ENCODE measurements at regions not wholly inside any gene's neighbourhood (a gene's known extent, or its start where the extent isn't known, plus 50 kb on each side); places are given as distances from the start of the nearest gene placed in this dataset.

GRCh38 chr4:159555873-159556272 is 453.0 kb downstream of the RAPGEF2 start:
- no TSS peak for BruUV-seq (replicated peaks)
- in situ Hi-C loops (cut with HindIII; ENCODE audit: low pct_unique_long_range_greater_than_20kb, low sequenced_read_pairs), result no loop called here
- no peak overlapping the region for H3K4me3 ChIP-seq (ENCODE audit: low read depth in 2 of 2, low read length in 2 of 2)
- POLR2A ChIA-PET, result no interaction called here
- DNase-seq (ENCODE audit: low read depth, low spot score) (no peak), ATAC-seq (no peak)
- CTCF ChIA-PET, result no interaction called here
- intact Hi-C loops (cut with micrococcal nuclease; ENCODE audit: unreplicated experiment), result no loop called here
- no peaks in the 10 kb centered on the region for H3K9me3 ChIP-seq (ENCODE audit: control insufficient read depth, insufficient read depth, low read depth, low read length)
- no peaks in the 10 kb centered on the region for H3K36me3 ChIP-seq (ENCODE audit: control insufficient read depth, insufficient read depth, low read length)
- H3K27me3 ChIP-seq (ENCODE audit: control insufficient read depth, insufficient read depth, low read length), result no peaks in the 10 kb centered on the region
- no peak overlapping the region for H3K27ac ChIP-seq (ENCODE audit: low read length)
- H3K4me1 ChIP-seq (ENCODE audit: control insufficient read depth, insufficient read depth, low read length), result no peaks in the 10 kb centered on the region
- TF ChIP-seq POLR2AphosphoS5 (IDR thresholded peaks at IDR 0.05; ENCODE audit: low read depth, low read length), result no peak
- no peak for TF ChIP-seq CTCF (IDR thresholded peaks at IDR 0.05)
- TF ChIP-seq, protein P1, sequence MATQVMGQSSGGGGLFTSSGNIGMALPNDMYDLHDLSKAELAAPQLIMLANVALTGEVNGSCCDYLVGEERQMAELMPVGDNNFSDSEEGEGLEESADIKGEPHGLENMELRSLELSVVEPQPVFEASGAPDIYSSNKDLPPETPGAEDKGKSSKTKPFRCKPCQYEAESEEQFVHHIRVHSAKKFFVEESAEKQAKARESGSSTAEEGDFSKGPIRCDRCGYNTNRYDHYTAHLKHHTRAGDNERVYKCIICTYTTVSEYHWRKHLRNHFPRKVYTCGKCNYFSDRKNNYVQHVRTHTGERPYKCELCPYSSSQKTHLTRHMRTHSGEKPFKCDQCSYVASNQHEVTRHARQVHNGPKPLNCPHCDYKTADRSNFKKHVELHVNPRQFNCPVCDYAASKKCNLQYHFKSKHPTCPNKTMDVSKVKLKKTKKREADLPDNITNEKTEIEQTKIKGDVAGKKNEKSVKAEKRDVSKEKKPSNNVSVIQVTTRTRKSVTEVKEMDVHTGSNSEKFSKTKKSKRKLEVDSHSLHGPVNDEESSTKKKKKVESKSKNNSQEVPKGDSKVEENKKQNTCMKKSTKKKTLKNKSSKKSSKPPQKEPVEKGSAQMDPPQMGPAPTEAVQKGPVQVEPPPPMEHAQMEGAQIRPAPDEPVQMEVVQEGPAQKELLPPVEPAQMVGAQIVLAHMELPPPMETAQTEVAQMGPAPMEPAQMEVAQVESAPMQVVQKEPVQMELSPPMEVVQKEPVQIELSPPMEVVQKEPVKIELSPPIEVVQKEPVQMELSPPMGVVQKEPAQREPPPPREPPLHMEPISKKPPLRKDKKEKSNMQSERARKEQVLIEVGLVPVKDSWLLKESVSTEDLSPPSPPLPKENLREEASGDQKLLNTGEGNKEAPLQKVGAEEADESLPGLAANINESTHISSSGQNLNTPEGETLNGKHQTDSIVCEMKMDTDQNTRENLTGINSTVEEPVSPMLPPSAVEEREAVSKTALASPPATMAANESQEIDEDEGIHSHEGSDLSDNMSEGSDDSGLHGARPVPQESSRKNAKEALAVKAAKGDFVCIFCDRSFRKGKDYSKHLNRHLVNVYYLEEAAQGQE (IDR thresholded peaks at IDR 0.05; ENCODE audit: insufficient read depth in 1 of 2, low read depth in 2 of 2, low read length in 1 of 2), result no peak
- TF ChIP-seq SIN3A (IDR thresholded peaks at IDR 0.05; ENCODE audit: borderline replicate concordance, insufficient read depth, low read depth, low read length), result no peak
- TF ChIP-seq TCF7L2 (IDR thresholded peaks at IDR 0.05; ENCODE audit: low read depth, low read length), result no peak

DNA sequence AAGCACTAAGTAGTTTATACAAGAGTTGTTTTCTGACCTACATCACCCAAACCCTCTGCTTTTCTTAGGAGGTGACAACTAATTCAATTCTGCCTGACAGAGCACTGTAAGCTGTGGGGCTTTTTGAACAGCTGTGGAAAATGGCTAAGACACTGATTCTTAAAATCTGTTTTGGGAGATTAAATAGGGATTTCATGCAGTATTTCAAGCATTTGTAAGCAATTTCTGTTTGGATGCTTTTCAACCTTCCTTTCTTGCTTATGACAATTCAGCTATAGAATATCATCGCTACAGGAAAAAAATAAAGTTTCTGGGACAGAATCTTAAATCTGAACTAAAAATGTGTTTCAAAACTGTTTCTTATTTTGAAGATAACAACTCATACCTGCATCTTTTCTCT is 459.5 kb downstream of the RAPGEF2 start:
- Histone ChIP-seq H3K27ac (ENCODE audit: low read length) (no peak overlapping the region), H3K4me3 (ENCODE audit: low read depth in 2 of 2, low read length in 2 of 2) (no peak overlapping the region), H3K36me3 (ENCODE audit: control insufficient read depth, insufficient read depth, low read length) (no peaks in the 10 kb centered on the region), H3K27me3 (ENCODE audit: control insufficient read depth, insufficient read depth, low read length) (no peaks in the 10 kb centered on the region), H3K4me1 (ENCODE audit: control insufficient read depth, insufficient read depth, low read length) (no peaks in the 10 kb centered on the region), H3K9me3 (ENCODE audit: control insufficient read depth, insufficient read depth, low read depth, low read length) (no peaks in the 10 kb centered on the region)
- in situ Hi-C loops (cut with HindIII; ENCODE audit: low pct_unique_long_range_greater_than_20kb, low sequenced_read_pairs) (no loop called here), intact Hi-C loops (cut with micrococcal nuclease; ENCODE audit: unreplicated experiment) (no loop called here)
- DNase-seq (ENCODE audit: low read depth, low spot score) (no peak), ATAC-seq (no peak)
- no TSS peak for BruUV-seq (replicated peaks)
- ChIA-PET POLR2A (no interaction called here), CTCF (no interaction called here)
- TF ChIP-seq TCF7L2 (IDR thresholded peaks at IDR 0.05; ENCODE audit: low read depth, low read length), result no peak
- TF ChIP-seq, protein P1 (IDR thresholded peaks at IDR 0.05; ENCODE audit: insufficient read depth in 1 of 2, low read depth in 2 of 2, low read length in 1 of 2), result no peak
- no peak for TF ChIP-seq SIN3A (IDR thresholded peaks at IDR 0.05; ENCODE audit: borderline replicate concordance, insufficient read depth, low read depth, low read length)

Measured in Panc1 (cell line).